Neural crest cell (in vitro differentiated cells): ENCODE measurements at regions not wholly inside any gene's neighbourhood (a gene's known extent, or its start where the extent isn't known, plus 50 kb on each side); places are given as distances from the start of the nearest gene placed in this dataset.
"Not testable (repeated sequence)": the region's sequence is repeated elsewhere in the genome, so short reads cannot be mapped to it uniquely, and the experiment has no call there.

ENCODE experiments used
- DNase-seq: peaks from one replicate; pipeline ENCODE4 v3.0.0; 2021; ENCODE audit warnings: low read depth, mixed read lengths, low spot score
- H3K27ac Mint-ChIP-seq: one replicate; pipeline ENCODE4 v1.8.0; 2021; ENCODE audit warnings: mild to moderate bottlenecking, mixed read lengths; ENCODE audit not compliant: unreplicated experiment
- H3K27me3 Mint-ChIP-seq: 2 replicates; pipeline ENCODE4 v1.8.0; 2021; ENCODE audit warnings: low read depth, mild to moderate bottlenecking, mixed read lengths
- H3K36me3 Mint-ChIP-seq: 2 replicates; pipeline ENCODE4 v1.8.0; 2021; ENCODE audit warnings: low read depth, mild to moderate bottlenecking, mixed read lengths
- H3K4me1 Mint-ChIP-seq: 2 replicates; pipeline ENCODE4 v1.8.0; 2021; ENCODE audit warnings: mixed read lengths
- H3K4me3 Mint-ChIP-seq: one replicate; pipeline ENCODE4 v1.8.0; 2021; ENCODE audit warnings: mild to moderate bottlenecking, mixed read lengths
- H3K9me3 Mint-ChIP-seq: 2 replicates; pipeline ENCODE4 v1.8.0; 2021; ENCODE audit warnings: mixed read lengths
- TF ChIP-seq, protein P1 (sequence below): fragments of 200-600 bp; sonication (generic); conservative IDR thresholded peaks from 2 replicates; pipeline ENCODE4 v1.5.0; 2021; ENCODE audit warnings: antibody characterized with exemption, mild to moderate bottlenecking

DNA sequence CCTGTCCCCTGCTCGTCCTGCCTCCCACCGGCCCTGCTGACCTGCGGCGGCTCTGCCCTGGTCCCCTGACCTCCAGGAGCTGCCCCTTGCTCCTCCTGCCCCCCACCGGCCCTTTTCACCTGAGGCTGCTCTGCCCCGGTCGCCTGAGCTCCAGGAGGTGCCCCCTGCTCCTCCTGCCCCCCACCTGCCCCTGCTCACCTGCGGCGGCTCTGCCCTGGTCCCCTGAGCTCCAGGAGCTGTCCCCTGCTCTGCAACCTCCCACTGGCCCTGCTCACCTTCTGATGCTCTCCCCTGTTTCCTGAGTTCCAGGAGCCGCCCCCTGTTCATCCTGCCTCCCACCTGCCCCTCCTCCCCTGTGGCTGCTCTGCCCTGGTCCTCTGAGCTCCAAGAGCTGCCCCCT, 101.3 kb downstream of the TMEM121 start:
- no peak overlapping the region for H3K4me3 Mint-ChIP-seq
- no peak overlapping the region for H3K27ac Mint-ChIP-seq
- H3K4me1 Mint-ChIP-seq = no peaks in the 10 kb centered on the region
- no peak for DNase-seq
- TF ChIP-seq, protein P1, sequence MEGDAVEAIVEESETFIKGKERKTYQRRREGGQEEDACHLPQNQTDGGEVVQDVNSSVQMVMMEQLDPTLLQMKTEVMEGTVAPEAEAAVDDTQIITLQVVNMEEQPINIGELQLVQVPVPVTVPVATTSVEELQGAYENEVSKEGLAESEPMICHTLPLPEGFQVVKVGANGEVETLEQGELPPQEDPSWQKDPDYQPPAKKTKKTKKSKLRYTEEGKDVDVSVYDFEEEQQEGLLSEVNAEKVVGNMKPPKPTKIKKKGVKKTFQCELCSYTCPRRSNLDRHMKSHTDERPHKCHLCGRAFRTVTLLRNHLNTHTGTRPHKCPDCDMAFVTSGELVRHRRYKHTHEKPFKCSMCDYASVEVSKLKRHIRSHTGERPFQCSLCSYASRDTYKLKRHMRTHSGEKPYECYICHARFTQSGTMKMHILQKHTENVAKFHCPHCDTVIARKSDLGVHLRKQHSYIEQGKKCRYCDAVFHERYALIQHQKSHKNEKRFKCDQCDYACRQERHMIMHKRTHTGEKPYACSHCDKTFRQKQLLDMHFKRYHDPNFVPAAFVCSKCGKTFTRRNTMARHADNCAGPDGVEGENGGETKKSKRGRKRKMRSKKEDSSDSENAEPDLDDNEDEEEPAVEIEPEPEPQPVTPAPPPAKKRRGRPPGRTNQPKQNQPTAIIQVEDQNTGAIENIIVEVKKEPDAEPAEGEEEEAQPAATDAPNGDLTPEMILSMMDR = no peak
- peaks cover 9% of the 10 kb centered on the region for H3K9me3 Mint-ChIP-seq
- H3K36me3 Mint-ChIP-seq = peaks cover 6% of the 10 kb centered on the region
- H3K27me3 Mint-ChIP-seq = no peaks in the 10 kb centered on the region

DNA sequence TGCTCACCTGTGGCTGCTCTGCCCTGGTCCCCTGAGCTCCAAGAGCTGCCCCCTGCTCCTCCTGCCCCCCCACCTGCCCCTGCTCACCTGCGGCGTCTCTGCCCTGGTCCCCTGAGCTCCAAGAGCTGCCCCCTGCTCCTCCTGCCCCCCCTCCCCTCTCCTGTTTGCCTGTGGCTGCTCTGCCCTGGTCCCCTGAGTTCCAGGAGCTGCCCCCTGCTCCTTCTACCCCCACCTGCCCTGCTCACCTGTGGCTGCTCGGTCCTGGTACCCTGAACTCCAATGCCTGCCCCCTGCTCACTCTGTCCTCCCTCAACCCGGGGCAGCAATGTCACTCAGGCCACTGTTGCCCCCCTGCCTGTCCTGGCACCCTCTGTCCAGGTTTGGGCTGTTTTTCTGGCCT, 101.7 kb downstream of the TMEM121 start:
- not testable (repeated sequence) for H3K27me3 Mint-ChIP-seq, DNase-seq, H3K36me3 Mint-ChIP-seq, H3K9me3 Mint-ChIP-seq, H3K27ac Mint-ChIP-seq, H3K4me1 Mint-ChIP-seq, H3K4me3 Mint-ChIP-seq

DNA sequence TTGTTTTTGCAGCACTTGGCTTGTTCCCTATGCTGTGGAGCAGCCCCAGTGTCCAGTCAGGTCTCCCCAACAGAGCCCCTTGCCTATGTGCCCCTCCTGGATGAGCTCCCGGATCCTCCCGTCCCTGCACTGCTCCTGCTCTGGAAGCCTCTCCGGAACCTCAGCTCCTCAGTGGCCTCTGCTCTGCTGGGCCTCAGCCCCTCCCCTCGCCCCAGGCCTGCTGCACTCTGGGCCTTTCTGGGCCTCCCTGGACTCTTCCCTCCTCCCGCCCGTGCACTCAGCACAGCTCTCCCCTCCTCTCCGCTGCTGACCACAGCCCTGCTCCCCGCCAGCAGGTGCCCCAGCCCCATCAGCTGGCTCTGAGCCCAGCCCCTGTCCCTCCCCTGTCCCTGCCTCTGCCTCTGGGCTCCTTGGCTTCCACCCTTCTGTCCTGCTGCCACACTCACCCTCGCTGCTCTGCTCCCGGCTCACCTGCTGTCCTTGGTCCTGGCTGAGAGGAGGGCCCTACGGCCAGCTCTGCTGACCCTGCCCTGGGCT, 102.2 kb downstream of the TMEM121 start:
- not testable (repeated sequence) for DNase-seq, H3K9me3 Mint-ChIP-seq, H3K27me3 Mint-ChIP-seq

DNA sequence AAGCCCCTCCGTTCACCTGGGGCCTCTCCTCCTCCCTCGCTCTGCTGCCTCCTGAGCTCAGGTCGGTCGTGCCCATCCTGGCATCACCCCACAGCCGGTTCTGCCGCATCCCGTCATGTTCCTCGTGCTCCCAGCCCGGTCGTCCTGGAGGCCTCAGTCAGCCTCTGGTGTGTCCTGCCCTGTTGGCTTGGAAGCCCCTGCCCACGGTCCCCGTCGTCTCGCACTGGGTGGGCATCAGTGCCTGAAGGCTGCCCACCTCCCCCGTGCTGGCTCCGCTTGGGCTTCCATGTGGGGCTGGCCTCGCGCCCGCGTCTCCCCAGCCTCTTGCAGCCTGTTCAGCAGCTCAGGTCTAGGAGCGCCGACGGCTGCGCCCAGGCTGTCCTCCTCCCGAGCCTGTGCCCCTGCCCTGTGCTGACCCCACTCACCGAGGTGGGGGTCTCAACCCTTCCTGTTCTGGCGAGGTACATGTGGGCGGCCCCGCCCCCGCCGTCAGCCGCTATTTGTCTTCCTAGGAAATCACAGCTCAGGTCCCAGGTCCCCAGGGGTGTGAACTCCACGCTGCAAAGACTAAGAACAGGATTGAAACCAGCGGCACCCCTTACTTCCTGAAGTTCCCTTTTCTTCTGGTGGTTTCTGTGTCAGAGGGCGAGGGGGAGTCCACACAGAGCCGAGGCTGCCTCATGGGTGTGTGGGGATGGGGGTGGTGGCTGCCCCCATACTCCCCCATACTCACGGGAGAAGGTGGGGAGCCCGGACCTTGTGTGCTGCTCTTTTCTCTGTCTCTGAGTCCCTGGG, 102.9 kb downstream of the TMEM121 start:
- H3K4me3 Mint-ChIP-seq, H3K9me3 Mint-ChIP-seq: not testable (repeated sequence)

More for the DNA sequence above, 102.2 kb downstream of the TMEM121 start:
- H3K27ac Mint-ChIP-seq, H3K36me3 Mint-ChIP-seq, H3K4me3 Mint-ChIP-seq, H3K4me1 Mint-ChIP-seq: not testable (repeated sequence)

DNA sequence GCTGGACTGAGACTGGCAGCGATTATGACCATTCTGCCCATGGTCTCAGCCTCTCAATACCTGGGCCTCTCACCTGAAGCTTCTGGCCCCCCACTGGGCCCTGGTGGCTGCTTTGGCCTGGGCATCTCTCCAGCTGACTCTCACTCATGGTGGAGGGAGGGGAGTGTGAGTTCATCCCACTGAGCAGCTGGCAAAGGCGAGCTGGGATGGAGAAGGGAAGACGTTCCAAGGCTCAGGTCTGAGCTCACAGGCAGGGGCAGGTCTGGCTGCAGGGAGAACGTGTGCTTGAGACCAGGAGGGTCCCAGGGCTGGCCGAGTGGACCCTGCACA, 103.5 kb downstream of the TMEM121 start:
- no peak for DNase-seq
- Mint-ChIP-seq H3K4me1 (no peaks in the 10 kb centered on the region), H3K27ac (no peak overlapping the region), H3K4me3 (no peak overlapping the region), H3K27me3 (no peaks in the 10 kb centered on the region), H3K9me3 (peaks cover 9% of the 10 kb centered on the region), H3K36me3 (peaks cover 10% of the 10 kb centered on the region)
- TF ChIP-seq, protein P1 = no peak

More for the DNA sequence above, 102.9 kb downstream of the TMEM121 start:
- not testable (repeated sequence) for DNase-seq, H3K36me3 Mint-ChIP-seq, H3K27me3 Mint-ChIP-seq, H3K4me1 Mint-ChIP-seq, H3K27ac Mint-ChIP-seq

DNA sequence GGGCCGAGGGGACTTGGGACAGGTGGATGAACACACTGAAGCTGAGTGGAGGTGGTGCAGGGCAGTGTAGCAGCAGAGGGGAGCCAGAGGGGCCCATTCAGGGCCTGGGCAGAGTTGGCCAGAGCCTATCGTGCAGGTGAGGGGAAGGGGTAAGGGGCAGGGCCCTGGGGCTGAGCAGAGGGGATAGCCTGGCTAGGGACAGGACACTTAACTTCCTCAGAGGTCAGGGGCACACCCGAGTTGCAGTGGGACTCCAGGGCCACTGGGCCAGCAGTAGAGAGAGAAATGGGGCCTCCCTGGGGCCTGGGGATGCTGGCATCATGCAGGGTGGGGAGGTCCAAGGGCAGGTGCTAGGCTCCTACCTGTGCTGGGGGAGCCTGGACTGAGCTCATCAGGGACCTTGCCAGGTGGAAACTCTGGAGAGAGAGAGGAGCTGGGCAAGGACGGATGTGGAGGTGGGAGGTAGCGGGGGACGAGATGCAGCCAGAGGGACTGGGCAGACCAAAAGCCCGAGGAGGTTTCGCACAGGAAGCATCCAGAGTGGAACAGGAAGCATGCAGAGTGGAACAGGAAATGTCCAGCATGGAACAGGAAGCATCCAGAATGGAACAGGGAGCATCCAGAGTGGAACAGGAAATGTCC, 104.0 kb downstream of the TMEM121 start:
- H3K4me1 Mint-ChIP-seq, H3K36me3 Mint-ChIP-seq, H3K27ac Mint-ChIP-seq, H3K4me3 Mint-ChIP-seq, H3K9me3 Mint-ChIP-seq, DNase-seq, H3K27me3 Mint-ChIP-seq: not testable (repeated sequence)

DNA sequence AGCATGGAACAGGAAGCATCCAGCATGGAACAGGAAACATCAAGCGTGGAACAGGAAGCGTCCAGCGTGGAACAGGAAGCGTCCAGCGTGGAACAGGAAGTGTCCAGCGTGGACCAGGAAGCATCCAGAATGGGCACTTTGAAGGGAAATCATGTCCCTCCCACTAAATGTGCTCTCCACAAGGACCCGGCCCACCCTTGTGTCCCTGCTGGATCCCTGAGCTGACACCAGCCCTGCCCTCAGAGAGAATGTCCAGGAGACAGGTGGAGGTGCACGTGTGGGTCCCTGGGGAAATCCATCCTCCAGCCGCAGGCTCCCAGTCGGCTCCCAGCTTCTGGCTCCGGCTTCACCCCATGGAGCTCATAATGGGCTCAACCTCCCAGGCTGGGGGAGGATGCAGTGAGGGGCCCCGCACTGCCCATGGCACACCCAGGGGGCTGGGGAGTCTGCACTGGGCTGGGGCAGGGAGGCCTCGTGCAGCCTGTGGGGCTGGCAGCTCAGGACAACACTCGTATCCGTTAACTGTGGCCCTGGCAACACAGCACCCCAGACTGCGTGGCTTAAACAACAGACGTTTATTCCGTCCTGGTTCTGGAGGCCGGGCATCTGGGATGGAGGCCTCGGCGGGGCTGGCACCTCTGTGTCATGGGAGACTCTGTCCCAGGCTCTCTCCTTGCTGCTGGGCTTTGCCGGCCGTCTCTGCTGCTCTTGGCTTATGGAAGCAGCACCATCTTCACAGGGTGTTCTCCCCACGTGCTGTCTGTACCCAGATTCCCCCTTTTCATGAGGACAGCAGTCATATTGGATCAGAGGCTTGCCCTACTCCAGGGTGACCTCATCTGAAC, 104.8 kb downstream of the TMEM121 start:
- not testable (repeated sequence) for H3K9me3 Mint-ChIP-seq, H3K4me3 Mint-ChIP-seq, H3K4me1 Mint-ChIP-seq, H3K27ac Mint-ChIP-seq, H3K27me3 Mint-ChIP-seq, DNase-seq, H3K36me3 Mint-ChIP-seq
